GM19043 (cell line): ENCODE measurements at regions not wholly inside any gene's neighbourhood (a gene's known extent, or its start where the extent isn't known, plus 50 kb on each side); places are given as distances from the start of the nearest gene placed in this dataset.
"Not testable (repeated sequence)": the region's sequence is repeated elsewhere in the genome, so short reads cannot be mapped to it uniquely, and the experiment has no call there.

ENCODE experiments used
- ATAC-seq: cut with Tn5 transposase; IDR thresholded peaks from one replicate; pipeline ENCODE4 v1.9.1; 2021; ENCODE audit warnings: low read depth; ENCODE audit not compliant: unreplicated experiment

DNA sequence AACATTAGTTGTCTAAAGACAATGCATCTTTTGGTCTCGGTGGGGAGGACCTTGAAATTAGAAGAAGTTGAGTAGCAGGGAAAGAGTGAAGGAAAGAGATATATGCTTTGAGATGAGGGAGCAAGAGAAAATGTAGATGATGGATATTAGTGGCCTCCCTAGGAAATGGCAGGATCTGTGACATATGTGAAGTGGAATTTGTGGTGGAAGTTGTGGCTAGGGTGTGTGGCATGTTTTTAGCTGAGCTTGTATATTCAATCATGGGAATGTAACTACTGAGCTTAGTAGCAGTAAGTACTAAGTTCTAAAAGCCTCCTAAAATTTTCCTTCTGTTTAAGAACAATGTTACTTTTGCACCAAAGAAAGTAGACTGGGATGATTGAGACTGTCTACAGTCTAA, 382.8 kb upstream of the CTSO start:
- no peak for ATAC-seq

DNA sequence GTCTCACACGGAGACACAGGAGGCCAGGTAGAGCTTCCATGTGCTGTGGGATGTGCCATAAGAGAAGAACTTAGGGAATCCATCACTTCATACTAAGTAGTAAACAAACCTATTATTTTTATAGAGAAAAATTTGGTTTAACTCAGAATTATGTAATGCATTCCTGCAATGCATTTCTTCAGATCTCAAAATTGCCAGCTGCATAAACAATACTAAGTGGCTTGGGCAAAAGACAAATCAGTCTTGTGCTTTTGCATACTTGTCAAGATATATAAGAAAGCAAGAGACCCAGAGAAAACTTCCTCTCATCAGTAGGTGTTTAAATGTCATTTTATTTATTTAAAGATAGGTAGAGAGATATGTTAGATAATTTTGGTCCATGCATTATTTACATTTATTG, 382.1 kb upstream of the CTSO start:
- no peak for ATAC-seq

DNA sequence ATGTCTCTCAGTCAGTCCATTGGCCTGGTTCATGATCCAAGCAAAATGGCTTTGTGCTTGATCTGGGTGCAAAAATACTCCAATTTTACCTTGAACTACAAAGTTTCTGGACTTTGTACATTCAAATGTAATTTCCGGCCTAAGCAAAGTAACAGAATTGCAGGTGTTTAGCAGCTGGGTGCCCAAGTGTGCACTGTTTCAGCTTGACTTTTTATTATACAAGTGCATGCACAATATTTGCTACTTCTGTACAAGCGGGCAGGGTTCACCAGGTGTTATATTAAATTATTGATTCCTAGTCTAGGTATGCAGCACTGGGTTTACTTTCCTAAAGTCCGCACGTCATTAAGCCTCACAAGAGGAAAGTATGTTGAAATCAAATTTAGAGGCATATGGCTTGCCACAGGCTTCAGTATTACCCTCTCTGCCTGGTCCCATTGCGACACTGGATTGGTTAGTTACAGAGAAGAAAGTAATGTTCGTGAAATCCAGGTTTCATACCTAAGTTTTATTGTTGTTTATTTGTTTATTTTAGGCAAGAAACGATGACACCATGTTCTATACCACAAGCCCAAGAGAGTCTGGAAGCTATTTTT, 376.9 kb upstream of the CTSO start:
- ATAC-seq: no peak

DNA sequence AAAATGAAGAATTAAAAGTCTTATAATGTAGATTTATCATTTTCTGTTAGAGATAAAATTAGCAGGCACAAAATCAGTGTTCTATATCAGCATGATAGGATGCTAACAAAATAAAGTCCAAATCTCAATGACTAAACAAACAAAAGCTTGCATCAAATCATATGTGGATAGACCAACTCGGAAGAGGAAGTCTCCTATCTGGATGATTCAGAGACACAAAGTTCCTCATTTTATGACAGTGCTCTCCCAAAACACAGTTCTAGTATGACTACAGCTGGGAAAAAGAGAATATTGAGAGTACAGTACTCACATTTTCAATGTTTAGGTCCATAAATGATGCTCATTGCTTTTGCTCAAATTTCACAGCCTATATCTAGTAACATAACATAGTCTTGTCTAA, 376.1 kb upstream of the CTSO start:
- no peak for ATAC-seq

DNA sequence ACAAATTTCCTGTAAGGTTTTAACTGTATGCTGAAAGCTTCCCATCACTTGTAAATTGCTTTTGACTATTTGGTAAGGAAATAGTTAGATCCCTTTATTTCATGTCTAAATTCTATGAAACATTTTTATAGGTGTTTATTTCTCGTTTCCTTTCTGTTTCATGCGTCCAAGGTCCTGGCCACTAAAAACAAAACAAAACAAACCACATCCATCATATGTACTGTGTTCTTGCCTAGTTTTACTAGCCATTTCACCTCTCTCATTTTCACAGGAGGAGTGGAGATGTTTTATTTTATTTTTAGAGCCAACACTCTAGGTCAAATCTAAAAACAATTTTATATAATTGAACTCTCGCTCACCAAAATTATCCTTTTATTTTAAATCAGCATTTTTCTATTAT, 375.2 kb upstream of the CTSO start:
- ATAC-seq: no peak

DNA sequence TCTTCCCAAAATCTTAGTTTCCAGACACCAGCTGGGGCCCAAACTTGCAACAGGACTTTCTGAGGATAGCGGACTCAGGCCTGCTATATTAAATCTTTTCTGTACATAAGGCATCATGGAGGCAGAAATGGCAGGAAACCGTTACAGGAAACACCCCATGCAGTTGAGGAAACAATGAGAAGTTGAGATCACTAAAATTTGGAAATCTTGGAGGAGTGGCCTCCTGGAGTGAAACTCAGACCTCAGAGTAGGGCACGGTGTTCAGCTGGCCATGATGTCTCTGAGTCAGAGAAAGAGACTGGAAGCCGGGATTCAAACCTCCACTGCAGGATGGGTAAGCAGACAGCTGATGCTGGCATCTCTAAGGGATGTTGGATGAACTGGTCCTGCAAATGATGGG, 372.6 kb upstream of the CTSO start:
- no peak for ATAC-seq

DNA sequence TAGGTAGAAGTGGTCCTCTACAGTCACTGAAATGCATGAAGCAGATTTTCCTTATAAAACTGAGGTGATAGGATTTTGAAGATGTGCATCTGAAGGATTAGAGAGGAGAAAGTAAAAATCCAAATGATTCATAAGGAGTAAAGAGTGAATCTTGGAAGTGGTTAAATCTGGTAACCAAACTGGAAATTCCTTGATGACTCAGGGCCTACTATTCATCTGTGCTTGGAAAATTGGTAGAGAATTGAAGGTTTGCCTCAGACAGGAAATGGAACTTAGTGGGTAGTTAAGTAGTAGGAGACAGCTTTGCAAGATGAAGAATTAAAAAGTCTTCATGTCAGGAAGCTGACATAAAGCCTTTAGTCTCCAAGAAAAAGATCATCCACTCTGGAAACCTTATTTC, 368.9 kb upstream of the CTSO start:
- no peak for ATAC-seq

DNA sequence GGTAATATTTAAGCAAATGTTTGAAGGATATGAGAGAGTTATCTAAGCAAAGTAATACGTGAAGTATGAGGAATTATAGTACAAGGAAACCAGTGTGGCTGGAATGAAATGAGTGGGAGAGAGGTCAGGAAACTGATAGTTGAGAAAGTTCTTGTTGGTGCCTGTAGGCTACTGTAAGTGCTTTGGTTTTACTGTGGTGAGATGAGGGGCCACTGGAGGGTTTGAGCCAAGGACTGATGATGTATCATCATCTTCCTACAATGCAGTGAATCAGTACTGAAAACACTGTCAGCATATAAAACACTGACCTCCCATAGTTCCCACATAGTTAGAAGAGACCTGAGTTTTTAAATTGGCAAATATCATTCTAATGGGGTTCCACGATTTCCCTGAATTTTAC, 367.5 kb upstream of the CTSO start:
- no peak for ATAC-seq

DNA sequence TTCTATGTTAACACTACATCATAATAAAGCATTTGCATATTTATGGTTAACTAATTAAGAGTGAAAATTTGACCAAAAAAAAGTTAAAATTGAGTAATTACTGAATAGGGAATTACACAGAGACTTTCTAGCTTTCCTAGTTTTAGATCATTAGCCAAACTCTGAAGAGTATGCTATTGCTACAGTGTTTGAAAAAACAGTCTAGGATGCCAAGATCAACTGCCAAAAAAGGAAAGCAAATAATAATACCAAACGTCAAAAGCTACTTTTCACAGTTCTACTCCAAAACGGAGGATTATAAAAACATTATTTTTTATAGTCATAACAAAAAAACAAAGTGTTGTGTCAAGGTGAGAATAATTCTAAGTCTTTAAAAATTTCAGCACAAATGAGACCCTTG, 359.8 kb upstream of the CTSO start:
- no peak for ATAC-seq

DNA sequence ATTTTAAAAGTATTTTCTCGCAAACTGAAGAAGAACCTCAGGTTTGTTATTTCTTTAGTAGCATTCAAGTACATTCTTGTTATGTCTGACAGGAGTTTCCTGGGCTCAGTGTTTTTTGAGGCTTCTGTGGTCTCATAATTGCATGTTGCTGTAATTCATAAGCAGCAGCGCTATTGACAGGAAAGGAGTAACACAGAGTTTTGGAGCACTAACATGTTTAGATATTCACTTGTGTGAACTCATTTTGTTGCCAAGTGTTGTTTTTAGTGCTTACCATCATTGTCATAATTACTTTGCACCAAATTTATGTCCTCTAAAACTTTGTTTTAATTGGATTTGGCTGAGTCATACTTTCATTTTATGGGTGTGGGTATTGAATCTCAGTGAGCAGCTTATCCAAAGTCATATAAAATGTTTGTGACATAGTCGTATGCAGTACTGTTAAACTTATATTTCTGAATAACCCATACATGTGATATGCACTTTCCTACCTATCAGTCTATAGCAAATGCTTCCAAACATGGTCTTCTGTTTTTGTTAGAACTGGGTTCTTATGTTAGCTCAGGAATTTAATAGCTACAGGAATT, 358.7 kb upstream of the CTSO start:
- no peak for ATAC-seq

DNA sequence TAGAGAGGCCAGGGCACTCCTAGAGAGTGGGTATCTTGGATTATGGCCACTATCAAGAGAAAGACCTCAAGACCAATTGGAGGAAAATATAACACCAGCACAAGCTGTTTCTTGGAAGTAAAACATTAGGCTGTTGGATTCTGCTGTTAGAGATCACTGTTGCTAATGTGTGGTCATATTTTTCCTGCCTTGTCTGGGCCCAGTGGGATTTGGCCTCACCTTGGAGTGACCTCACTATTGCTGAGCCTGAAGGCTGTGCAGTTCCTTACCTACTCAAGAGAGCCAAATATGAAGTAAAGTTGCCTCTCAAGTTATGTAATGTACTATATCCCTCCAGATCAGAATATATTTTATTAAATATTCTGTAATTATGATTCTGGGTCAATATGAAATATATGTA, 355.4 kb upstream of the CTSO start:
- no peak for ATAC-seq

DNA sequence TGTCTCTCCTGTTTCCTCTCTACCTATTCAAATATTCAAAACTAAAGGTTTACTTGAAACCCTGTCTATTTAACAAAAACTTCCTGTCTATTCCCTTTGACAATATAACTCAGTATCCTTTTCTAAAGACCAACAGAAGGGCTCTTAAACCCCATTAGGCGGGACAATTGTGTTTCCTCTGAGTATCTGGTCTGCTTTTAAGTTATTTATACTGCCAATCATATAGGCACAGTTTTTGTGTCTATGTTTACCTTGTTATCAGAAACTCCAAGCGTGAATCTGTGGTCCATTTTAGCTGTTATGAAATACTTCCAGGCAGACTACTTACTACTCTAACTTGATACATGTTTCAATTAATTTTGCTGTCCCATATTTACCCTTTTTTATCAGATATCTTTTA, 350.0 kb upstream of the CTSO start:
- ATAC-seq: no peak

DNA sequence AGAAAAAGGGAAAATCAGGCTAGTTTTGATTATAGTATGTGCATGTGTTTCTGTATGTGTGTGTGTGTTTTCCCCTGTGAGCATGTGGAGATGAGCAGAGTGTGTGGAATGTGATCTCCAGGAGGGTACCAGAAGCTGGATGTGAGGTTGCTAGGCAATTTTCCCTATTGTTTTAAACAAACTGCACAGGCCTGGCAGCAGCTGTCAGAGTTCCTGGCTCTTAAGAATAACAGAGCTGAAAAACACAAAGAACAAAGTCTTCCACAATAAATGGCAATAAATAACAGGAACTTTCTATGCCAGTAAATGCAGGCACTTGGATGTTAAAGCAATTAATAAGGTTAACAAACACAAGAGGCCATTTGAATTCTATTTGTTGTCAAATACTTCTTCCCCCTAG, 344.6 kb upstream of the CTSO start:
- no peak for ATAC-seq

DNA sequence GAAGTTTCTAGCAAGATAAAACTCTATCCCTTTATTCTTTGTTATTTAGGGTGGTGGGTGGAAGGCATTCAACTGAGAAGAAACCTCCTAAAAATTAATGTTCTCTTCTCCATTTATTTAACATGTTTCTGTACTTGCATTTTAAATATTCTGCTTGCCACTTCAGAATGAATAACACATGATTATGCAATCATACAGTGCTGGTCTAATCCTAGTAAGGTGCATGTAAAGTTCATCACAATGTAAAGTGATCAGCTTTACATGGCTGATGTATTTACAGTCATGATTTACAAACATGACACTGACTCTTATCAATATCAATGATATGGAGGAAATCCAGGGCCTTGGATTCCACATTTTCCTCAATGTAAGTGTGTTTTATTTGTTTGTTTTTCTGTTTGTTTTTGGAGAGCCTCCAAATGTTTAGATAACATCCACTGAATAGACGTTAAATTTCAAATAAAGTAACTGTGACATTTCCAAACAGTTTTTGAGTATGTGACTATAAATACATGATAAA, 342.1 kb upstream of the CTSO start:
- no peak for ATAC-seq

DNA sequence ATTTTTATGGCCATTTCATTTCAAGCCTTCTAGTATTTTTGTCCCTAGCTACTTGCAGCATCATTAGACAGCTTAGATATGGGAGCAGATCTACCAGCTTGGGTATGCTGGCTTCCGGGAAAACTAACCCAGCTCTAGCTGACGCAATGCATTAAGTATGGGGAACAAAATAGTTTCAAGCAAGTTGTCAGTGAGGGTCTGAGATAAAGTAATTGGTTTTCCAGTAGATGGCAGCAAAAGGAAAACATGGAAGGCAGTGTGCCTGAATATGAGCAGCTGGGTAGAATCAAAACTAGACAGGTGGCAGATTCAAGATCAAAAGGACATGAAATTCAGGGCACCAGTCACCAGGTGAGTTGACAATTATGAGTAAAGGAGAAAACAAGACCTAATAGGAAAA, 340.9 kb upstream of the CTSO start:
- ATAC-seq: no peak

DNA sequence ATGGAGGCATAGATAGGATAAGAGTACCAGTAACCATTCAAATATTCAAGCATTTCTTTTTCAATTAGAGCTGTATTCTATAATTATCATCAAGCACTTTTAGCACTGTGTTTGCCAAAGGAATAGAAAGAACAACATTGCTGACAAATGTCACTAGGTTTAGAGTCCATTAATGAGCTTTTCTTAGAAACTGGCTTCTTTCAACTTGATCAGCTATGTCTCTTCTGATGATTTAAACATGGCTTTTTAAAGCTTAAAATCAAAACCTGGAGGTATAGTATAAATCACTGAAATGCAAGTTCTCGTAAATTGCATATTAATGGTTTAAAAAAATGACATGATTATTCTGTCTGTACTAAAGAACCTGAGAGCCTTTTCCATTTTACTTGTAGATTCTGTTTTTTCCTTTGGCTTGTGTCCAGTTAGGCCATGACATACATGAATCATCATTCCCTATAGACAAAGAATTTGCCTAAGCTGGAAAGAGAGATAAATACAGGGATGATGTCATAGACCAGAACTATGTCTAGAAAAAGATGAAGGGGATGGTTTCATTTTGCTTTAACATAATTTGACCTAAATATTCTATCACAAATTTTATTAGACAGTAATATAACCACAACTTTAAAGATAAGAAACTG, 340.1 kb upstream of the CTSO start:
- no peak for ATAC-seq

DNA sequence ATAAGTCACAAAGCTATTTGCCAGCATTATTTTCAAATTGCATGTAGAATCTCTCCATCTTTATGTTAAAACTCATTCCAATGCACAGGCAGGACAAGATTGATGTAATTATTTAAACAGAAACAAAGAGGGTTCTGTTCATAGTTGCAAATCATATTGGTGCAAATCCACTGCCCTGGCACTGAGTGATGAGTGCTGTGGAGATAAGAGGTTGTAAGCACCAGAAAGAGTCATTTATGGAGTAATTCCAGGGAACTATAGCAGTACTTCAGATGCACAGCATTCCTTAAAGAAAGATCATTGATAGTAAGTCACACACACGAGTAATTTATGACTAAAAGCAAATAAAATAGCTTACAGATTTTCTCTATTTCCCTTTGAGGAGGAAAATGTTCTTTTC, 337.7 kb upstream of the CTSO start:
- ATAC-seq: no peak

DNA sequence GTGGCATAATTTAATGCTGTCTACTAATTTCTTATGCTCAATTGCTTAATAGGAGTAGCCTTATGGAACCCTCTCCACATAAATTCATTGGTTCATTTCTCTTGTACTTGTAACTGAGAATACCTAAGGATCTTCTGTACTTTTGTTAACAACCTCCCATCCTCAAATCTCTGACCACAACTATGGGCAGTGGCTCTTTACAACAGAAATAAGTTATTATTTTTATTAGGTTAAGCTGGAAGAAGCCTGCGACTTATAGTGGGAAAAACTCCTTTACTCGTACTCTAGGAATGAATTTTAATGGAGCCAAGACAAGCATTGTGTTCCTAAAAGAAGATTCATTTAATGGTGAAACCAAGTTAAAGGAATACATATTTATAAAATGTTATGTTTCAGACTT, 337.1 kb upstream of the CTSO start:
- no peak for ATAC-seq

DNA sequence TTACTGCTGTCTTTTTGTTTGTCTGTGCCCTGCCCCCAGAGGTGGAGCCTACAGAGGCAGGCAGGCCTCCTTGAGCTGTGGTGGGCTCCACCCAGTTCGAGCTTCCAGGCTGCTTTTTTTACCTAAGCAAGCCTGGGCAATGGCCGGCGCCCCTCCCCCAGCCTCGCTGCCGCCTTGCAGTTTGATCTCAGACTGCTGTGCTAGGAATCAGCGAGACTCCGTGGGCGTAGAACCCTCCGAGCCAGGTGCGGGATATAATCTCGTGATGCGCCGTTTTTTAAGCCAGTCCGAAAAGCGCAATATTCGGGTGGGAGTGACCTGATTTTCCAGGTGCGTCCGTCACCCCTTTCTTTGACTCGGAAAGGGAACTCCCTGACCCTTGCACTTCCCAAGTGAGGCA, 336.4 kb upstream of the CTSO start:
- ATAC-seq: not testable (repeated sequence)

DNA sequence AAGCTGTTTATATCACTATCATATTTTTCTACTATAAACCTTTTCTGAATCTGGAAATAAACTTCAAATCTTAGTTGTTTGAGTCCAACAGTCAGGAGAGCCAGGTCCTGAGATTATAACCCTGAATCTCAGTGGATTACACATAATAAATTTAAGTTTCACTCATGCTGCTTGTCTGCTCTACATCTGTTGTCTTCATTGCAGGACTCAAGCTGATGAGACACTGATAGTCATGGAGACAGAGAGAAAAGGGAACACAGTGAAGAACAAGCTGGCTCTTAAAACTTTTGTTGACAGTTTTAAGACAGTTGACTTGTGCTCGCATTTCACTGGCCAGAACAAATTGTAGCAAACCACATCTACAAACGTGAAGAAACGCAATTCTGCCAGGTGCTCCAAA, 327.0 kb upstream of the CTSO start:
- ATAC-seq: no peak

DNA sequence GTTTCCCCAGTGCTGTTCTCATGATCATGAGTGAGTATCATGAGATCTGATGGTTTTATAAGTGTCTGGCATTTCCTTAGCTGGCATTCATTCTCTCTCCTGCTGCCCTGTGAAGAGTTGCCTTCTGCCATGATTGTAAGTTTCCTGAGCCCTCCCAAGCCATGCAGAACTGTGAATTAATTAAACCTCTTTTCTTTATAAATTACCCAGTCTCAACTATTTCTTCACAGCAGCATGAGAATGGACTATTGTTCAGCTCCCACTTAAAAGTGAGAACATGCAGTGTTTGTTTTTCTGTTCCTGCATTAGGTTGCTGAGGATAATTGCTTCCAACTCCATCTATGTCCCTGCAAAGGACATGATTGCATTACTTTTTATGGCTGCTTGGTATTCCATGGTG, 311.7 kb upstream of the CTSO start:
- ATAC-seq: no peak

DNA sequence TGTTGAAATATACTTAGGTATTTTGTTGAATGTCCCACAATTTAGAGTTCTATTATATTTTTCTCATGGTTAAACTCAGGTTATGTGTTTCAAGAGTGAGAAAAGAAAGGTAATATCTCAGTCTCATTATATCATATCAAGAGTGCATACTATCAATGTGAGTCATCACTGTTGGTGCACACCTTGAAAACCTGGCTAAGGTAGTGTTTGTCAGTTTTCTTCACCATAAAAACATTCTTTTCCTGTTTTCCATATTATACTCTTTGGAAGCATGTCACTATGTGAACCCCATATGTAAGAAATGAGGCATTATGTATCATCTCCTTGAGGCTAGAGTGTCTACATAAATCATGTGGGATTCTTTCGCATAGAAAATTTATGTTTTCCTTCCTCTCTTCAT, 307.6 kb upstream of the CTSO start:
- no peak for ATAC-seq
